TTC549 (cell line): ENCODE measurements at regions not wholly inside any gene's neighbourhood (a gene's known extent, or its start where the extent isn't known, plus 50 kb on each side); places are given as distances from the start of the nearest gene placed in this dataset.

ENCODE experiments used
- FAIRE-seq: peaks from 2 replicates; lab custom pipeline; 2012; peaks lifted over from hg19 to GRCh38; lab: Jason Lieb, UNC

DNA sequence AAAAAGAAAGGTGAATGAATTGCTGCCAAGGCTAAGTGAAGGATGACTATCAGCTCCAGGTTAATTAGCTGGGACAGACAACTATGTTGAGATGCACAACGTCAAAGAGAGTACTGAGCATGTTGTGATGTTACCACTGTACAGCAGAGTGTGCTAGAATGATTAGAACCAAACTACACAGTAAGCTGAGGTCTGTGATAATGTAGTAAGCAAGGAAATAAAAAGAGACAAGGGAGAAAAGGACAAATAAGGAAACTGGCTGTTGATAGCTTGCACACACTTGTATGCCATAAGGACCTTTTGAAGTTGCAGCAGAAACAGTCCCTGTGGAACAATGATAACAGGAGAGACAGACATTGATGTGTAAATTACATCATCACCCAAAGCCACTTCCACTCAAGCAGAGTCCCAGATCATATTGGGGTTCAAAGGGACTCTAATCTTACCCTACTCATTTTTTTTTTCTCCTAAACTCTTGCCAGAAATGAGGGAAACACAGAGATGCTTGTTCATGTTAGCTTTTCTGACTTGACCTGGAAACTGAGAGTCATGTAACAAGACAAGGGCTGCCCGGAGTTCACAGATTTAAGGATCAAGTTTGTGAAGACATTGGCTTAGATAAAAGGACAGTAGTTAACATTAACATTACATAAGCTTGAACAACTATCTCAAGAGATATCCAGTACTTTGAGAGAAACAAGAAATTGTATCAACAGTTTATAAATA lies 189.9 kb downstream of the CENPW start:
- no peak for FAIRE-seq

DNA sequence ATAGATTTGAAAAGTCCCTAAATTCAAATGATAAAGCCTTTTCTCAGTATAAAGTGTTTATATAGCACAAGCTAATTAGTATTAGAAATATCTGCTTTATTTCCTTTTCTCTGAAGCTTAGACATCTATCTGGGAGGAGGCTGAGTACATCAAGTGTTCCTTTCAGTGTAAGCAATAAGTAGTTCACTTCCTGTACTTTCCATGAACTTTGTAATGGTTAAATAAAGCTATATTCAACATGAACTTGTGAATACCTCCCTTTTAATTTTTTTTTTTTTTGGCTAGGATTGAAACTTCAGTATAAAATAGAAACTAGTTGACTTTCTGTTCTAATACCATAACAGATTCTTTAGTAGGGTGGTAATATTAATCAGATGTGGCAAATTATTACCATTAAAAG lies 190.9 kb downstream of the CENPW start:
- FAIRE-seq, result no peak

DNA sequence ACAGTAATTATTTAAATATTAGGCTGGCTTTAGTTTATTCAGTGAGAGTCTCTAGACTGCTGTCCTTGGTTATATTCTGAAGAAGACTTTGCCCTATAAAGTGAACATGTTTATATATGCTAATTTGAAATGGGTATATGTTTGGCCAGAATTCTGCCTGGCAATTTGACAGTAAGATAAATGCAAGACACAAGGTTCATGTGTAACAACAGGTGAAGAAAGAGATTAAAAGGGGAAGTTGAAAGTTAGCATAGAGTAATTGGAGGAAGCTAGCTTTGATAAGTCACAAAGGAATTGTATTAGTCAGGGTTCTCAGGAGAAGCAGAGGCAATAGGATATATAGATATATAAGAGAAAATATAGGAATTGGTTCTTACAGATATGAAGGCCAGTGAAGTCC lies 191.4 kb downstream of the CENPW start:
- no peak for FAIRE-seq

DNA sequence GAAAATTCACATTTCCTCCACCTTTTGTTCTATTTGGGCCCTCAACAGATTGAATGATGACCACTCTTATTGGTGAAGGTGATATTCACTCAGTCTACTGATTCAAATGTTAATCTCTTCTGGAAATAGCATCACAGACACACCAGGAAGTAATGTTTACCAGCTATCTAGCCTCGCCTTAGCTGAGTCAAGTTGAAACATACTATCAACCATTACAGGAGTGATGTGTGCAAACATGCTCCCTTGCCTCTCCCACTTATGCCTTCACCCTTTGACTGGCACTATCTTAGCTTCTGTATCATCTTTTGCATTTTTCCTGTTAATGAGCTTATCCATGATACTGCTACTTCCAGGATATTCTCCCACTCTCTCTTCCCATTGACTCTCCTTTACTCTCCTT lies 191.9 kb downstream of the CENPW start:
- no peak for FAIRE-seq

DNA sequence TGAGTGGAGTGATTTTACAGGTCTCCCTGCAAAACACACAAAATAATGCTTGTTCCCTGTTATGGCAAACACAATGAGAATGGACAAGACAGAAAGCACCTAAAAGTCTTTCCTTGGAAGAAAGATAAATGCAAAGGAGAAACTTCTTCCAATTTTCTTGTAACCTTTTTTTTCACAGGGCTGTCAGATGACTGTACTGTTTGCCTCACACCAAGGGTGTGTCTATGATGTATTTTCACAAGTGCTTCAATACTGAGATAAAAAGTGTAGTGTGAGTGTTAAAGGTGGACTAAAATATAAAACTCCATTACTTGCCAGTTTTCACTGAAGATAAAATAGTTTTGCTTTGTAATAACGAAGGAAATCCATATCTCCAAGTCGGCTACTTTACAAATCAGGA lies 194.5 kb downstream of the CENPW start:
- FAIRE-seq, result no peak

DNA sequence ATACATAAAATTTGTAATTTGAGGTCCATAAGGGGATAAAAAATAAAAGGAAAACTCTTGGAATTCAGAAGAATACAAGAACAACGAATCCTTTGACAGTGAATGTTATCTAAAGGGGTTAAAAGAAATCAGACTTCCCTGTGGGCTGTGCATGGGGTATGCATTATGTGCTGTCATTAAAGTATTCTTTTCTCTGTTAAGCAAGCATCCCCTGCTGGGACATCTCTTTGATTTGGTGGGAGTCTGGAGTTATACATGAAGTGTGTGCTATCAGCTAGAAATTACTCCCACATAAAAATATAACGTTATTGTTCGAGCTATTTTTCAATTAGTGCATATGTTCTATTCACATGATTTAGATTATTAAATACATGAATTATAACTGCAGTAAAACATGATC lies 195.2 kb downstream of the CENPW start:
- no peak for FAIRE-seq

DNA sequence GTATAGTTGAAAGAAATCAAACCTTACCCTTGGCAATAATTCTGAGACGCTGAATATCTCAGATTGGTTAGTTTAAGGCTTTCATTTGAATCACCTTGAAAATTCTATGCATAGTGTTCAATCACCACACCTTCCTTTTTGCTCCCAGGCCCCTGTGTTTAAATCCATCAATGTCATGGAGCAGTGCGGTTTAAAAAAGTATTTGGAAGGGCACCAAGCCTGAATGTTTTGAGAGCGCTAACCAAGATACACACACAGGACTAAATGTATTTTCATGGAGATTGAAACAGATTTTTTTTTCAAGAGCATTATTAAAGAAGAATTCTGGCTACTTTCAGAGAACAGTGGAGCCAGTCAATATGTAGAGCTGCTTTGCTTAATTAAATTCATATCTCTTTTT lies 195.7 kb downstream of the CENPW start:
- FAIRE-seq, result no peak

DNA sequence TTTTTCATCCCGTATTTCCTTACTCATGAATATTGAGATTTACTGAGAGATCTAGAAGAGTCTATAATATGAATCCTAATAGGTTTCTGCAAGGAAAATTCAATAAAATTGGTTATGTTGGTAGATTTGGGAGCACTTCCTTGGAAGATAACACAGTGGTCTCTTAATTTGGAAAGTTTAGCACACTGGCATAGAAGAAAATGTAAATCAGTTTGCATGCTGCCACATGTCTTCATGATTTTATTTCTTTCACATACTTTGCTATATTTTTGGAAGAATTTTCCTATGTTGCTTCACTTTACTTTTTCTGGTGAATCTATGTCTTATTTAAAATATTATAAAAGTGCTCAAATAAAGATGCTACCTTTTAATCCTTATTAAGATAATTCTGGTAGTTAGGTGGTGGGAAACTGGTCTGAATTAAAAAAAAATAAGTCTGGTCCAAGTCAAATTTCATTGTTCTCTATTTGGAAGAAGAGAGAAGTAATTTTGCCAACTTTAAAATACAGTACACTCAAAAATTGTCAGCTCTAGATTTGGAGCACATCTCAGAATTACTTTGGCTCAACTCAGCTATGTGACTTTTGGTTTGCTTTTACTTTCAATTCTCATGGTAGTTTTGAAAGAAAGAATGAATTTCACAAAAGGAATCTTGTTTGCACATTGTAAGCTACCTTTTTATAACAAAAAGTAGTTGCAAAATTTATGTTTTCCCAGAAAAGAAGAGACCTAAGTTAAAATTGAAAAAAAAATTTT lies 197.3 kb downstream of the CENPW start:
- FAIRE-seq, result no peak

DNA sequence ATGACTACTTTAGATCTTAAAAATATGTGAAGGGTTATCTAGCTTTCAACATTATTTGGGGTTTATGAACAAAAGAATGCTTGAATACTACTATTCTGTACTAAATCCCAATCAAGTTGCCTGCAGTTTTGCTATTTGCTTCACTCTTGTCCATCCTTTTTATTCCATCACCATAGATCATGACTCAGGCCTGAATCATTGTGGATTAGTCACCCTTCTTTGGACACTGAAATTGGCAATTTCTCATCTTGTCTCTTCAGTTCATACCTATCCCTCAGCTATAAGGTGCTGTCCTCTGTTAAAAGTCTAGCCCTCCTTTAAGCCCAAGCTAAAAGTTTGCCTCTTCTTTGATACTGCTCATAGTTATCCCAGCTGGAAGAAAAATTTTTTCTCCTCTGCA lies 199.1 kb downstream of the CENPW start:
- FAIRE-seq, result no peak

DNA sequence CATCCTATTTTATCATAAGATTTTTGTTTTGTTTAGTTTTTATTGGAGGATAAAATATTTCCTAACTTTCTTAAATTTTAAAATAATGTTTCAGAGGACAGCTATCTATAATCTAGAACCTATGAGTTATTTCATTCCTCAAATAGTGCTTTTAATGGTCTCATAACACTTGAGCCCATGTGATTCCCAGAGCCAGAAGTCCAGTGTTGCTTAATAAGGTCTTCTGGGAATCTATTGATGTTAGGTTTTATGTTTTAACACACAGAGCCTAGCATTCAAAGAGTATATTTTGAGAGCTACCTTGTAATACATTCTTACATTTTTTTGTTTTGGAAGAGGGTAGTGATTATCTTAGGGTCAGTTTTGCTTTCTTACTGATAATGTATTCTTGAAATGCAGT lies 200.2 kb downstream of the CENPW start:
- FAIRE-seq, result no peak

DNA sequence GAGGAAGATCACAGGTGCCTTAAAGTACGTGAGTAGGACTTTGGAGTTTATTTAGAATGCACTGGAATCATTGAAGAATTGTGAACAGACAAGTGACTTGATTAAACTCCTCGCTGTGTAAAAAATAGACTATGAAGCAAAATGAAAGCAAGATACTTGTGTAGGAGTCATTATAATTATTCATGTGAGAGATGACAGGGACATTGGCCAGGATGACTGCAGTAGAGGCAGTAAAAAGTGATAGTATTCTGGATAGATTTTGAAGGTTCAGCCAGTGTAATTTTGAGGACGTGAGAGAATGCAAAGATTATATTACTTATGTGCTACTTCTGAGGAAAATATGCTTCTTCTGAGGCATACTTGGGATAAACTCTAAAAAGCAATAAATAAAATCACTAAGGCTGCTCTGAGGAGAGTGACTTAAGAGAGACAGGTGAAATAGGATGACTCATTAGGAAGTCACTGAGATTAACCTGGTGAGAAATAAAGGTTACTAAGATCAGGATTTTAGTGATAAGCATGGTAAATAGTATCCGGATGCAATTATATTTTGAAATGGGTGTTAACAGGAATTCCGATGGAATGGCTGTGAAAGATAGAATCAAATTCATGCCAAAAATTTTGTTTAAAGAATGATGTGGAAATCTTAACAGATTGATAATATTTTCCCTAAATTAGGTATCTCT lies 202.0 kb downstream of the CENPW start:
- FAIRE-seq, result no peak

DNA sequence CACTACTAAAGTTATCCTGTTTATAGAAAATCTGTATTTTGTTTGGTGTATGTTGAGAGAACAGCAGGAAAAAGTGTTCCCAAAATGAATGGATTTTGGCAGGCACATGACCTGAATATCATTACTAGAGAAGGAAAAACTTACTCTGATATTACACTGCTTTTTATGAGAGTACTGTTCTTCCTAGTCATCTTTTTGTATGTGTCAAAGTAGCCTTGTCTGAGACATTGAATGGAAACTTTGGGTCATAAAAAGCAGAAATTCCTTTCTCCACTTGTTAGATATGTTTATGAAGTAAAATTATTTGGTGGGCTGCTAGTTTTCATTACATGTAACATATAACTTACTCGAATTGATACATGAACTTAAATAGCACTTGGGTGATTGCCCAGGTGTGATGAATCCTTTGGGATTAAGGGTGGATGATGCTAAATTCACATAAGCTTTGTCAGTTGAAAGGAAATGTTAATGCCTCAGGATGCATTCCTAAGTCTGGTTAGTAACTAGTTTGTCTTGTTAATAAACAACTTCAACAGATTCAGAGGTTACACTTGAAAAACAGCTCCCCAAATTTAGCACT lies 206.7 kb downstream of the CENPW start:
- no peak for FAIRE-seq

DNA sequence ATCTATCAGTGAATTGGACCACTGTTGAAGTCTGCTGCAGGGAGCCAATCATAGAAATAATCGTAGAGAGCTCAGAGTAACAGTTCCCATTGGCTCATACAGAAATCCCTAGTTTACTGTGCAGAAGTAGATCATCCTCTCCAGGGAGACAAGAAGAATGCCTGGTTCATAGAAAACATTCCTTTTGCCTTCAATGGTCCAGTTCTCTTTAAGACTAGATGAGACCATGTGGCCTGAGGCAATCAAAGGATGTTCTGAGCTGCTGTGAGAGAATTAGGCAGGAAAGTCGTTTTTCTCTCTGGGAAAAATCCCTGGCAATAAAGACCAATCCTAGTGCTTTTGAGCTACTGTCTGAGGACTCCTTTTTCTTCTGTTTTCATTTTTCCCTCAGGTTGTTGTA lies 208.4 kb downstream of the CENPW start:
- no peak for FAIRE-seq

DNA sequence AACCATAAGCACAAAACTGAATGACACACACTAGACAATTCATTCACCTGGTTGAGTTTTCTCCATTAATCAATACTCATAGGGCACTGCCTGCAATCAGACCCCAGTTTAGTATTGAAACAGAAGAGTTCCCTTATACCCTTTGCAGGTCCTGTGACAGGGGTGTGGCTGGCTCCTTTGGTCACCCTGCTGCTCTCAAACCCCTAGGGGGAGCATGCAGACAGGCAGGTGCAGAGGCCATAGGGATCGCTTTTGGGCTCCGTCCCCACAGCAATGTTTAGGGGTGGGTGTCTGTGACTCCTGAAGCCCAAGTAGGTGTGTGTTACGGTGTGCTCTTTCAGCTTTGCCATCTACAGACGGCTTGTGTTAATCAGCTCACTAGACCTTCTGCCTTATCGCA lies 210.4 kb downstream of the CENPW start:
- FAIRE-seq, result no peak

DNA sequence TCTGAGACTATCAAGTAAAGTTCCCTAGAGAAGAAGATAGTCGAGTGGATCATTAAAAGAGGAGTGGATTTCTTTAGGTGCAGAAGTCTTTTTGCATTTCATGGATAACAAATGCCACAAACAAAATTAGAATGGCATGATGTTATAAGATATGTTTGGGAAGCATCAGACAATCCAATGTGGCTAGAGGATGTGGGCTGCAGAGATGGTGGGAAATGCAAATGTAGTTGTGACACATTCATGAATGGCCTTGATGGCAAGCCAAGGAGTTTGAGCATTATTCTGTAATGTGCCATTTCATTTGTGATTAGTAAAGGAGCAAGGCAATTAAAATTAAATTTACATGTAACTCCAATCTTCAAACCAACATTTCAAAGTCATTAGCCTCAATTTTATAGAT lies 211.9 kb downstream of the CENPW start:
- FAIRE-seq, result no peak

DNA sequence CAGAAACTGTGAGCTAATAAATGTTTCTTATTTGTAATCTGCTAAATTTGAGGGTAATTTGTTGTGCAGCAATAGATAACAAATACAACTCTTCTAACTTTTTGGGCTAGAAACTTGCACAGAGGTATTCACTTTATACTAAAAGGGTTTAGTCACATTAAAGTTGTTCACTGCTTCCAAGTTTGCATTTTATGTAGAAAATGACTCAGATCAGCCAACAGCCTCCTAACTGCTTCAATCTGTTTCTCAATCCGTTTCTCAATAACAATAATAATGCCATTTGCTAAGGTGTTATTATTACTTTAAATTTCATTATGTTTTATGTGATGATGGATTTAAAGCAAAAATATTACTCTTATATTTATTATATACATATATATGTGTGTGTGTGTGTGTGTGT lies 213.9 kb downstream of the CENPW start:
- FAIRE-seq, result peak; percentile 28

DNA sequence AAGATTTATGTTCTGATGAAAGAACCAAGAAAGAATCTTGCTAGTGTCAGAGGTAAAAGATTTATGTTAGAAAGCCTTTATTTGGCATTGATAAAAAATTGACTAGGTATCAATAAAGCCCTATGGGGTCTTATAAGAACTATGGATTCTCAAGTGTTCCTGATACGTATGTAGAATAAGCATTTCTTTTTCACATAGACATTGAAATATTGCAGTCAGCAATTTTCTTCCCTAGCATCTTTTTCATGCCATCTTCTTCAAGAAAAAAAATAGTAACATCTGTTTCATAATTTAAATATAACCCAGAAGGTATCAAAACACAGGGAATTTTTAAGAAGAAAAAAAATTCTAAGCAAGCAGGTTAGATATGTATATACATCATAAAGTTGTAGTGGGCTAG lies 230.6 kb downstream of the CENPW start:
- no peak for FAIRE-seq

DNA sequence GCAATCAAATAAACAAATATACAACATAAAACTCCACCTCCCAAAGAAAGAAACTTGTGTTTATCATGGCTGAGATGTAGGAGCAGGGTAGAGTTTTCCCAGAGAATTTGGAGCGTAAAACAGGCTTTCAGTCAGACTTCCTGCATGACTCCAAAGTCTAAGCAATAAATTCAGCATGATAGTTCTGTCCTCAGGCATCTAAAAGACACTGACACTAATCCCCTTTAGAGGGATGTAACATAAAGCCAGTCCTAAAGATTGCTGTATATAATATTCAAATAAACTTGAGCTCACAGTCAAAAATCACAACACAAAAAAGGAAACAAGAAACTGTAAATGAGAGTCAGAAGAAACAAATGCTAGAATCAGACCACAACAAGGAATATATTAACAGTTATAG lies 234.4 kb downstream of the CENPW start:
- FAIRE-seq, result no peak

DNA sequence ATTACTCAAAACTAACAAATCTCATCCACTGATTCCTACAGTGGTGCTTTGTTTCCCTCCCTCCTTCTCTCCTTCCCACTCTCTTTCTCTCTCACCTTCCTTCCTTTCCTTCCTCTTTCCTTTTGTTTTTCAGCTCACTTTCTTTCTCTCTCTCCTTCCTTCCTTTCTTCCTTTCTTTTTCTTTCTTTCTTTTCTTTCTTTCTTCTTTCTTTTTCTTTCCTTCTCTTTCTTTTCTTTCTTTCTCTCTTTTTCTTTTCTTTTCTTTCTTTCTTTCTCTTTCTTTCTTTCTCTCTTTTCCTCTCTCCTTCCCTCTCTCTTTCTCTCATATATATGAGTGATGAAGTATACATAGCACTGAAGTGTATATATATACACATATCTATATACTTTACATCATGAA lies 241.4 kb downstream of the CENPW start:
- FAIRE-seq, result no peak

DNA sequence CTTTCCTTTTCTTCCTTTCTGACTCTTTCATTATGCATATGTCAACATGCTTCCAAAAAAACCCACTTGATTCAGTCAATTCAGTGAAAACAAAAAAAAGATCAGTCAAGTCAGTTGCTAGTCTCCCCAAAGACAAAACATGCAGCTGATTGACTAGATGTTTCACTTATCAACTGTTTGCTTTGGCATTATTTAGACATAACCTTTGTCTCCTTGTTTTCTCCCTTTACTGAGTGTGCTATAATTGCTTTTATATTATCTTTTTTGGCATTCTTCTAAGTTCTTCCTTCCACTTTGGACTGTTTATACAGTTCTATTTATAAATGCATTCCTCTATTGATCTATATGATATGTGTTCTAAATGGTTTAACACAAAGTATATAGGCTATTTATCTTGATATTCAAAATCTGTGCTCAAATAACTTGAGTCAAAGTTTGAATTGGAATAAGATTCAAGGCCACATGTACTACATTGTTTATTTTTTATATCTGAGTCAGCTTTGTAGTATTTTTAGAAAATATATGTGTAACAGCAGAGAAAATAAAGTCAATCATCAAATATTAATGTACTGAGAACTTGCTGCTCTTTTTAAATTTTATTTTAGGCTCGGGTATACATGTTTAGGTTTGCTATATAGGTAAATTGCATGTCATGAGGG lies 260.5 kb downstream of the CENPW start:
- FAIRE-seq, result no peak

DNA sequence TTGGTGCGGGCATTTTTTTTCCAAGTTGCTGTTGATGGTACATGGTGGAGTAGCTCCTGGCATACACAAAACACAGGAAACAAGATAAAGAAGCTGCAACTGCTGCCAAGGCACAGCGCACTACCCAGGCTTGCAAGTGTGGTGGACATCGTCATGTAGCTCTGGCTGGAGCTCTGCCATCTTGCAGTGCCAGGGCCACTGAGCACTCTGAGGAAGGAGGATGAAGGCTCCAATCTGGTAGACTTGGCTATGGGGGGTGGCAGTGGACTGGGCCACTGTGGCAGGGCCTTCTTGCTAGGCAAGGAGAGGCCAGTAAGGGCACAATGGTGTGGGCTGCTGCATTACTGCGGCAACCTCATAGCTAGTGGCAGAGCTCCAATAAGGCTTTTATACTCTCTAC lies 263.5 kb downstream of the CENPW start:
- no peak for FAIRE-seq

DNA sequence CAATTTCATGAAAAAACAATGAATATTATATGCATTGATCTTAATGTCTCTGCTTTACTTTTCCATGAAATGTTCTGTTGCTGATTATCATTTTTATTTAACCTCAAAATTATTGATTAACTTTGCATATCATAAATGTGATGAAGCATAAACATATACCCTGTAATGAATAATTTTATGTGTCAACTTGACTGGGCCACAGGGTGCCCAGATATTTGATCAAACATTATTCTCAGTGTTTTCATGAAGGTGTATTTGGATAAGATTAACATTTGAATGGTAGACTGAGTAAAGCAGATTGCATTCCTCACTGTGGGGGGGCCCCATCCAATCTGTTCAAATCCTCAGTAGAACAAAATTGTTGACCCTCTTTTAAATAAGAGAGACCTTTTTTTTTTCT lies 265.2 kb downstream of the CENPW start:
- no peak for FAIRE-seq

DNA sequence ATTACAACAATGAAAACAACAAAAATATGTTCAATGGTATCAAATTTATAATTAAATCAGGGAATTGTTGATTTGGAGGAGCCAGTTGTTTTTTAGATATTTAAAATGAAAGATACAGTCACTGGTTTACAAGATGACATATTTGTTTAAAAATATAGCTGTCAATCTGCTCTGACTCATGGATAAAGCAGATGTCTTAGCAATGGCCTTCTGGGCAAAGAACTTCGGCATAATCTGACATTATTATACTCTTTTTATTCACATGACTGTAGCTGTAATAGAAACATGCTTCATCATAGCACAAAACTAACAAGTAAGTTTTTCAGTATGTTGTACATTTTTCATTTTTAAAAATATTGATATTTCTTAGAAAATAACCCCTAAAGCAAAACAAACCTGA lies 267.4 kb downstream of the CENPW start:
- no peak for FAIRE-seq
